Mesenchymal stem cell (in vitro differentiated cells and primary cell): ENCODE measurements at regions not wholly inside any gene's neighbourhood (a gene's known extent, or its start where the extent isn't known, plus 50 kb on each side); places are given as distances from the start of the nearest gene placed in this dataset.
"Not testable (repeated sequence)": the region's sequence is repeated elsewhere in the genome, so short reads cannot be mapped to it uniquely, and the experiment has no call there.

Source experiments
- DNase-seq: peaks from one replicate; pipeline ENCODE4 v3.0.0-alpha.2; 2013
- H2AFZ ChIP-seq: one replicate; pipeline ENCODE4 v1.6.1; 2013; ENCODE audit warnings: low read depth, mild to moderate bottlenecking, control low read depth, inconsistent platforms, low read length, moderate library complexity
- H2AK5ac ChIP-seq: 2 replicates; pipeline ENCODE4 v1.6.1; 2013; ENCODE audit warnings: low read length, moderate library complexity, mild to moderate bottlenecking, inconsistent platforms; ENCODE audit not compliant: severe bottlenecking
- H2BK120ac ChIP-seq: one replicate; pipeline ENCODE4 v1.6.1; 2013; ENCODE audit warnings: low read depth, mild to moderate bottlenecking, inconsistent platforms, low read length, moderate library complexity
- H2BK12ac ChIP-seq, 2 experiments: one replicate each; pipeline ENCODE4 v1.6.1; 2013; ENCODE audit warnings: inconsistent platforms in 2 of 2, low read length in 2 of 2, mild to moderate bottlenecking in 2 of 2, moderate library complexity in 2 of 2, control low read depth in 1 of 2
- H2BK15ac ChIP-seq: one replicate; pipeline ENCODE4 v1.6.1; 2013; ENCODE audit warnings: mild to moderate bottlenecking, low read depth, inconsistent platforms; ENCODE audit not compliant: poor library complexity, severe bottlenecking
- H2BK5ac ChIP-seq: 2 replicates; pipeline ENCODE4 v1.6.1; 2013; ENCODE audit warnings: low read depth, mild to moderate bottlenecking, low read length, control low read depth, inconsistent platforms; ENCODE audit not compliant: poor library complexity, severe bottlenecking
- H3K14ac ChIP-seq, 2 experiments: one replicate each; pipeline ENCODE4 v1.6.1; 2013; ENCODE audit warnings: inconsistent platforms in 2 of 2, low read length in 2 of 2, control low read depth in 1 of 2, mild to moderate bottlenecking in 1 of 2, moderate library complexity in 1 of 2
- H3K18ac ChIP-seq, 2 experiments: one replicate each; pipeline ENCODE4 v1.6.1; 2013; ENCODE audit warnings: inconsistent platforms in 2 of 2, low read length in 2 of 2, control low read depth in 1 of 2, low read depth in 1 of 2, mild to moderate bottlenecking in 1 of 2
- H3K23ac ChIP-seq, 2 experiments: one replicate each; pipeline ENCODE4 v1.6.1; 2013; ENCODE audit warnings: inconsistent platforms in 2 of 2, low read length in 2 of 2, mild to moderate bottlenecking in 2 of 2, moderate library complexity in 2 of 2, control low read depth in 1 of 2
- H3K27ac ChIP-seq: 2 replicates; pipeline ENCODE4 v1.5.1; 2013; ENCODE audit warnings: mild to moderate bottlenecking, moderate library complexity, low read length, control low read depth, inconsistent platforms; ENCODE audit not compliant: poor library complexity, severe bottlenecking
- H3K27me3 ChIP-seq, 2 experiments: 2 replicates each; pipeline versions ENCODE4 v1.6.1 to v1.7.0; 2013; ENCODE audit warnings: low read length in 2 of 2, mild to moderate bottlenecking in 2 of 2, moderate library complexity in 2 of 2, control low read depth in 1 of 2, inconsistent platforms in 1 of 2; ENCODE audit not compliant: control insufficient read depth in 1 of 2, insufficient read depth in 1 of 2
- H3K36me3 ChIP-seq, 2 experiments: 2 replicates each; pipeline versions ENCODE4 v1.6.1 to v1.7.0; 2013; ENCODE audit warnings: low read length in 2 of 2, control low read depth in 1 of 2, inconsistent platforms in 1 of 2, low read depth in 1 of 2, mild to moderate bottlenecking in 1 of 2; ENCODE audit not compliant: insufficient read depth in 2 of 2, control insufficient read depth in 1 of 2
- H3K4ac ChIP-seq, 2 experiments: one replicate each; pipeline ENCODE4 v1.6.1; 2013; ENCODE audit warnings: inconsistent platforms in 2 of 2, low read length in 2 of 2, mild to moderate bottlenecking in 2 of 2, moderate library complexity in 2 of 2, control low read depth in 1 of 2, low read depth in 1 of 2
- H3K4me1 ChIP-seq: 2 replicates; pipeline ENCODE4 v1.6.1; 2013; ENCODE audit warnings: low read depth, low read length, control low read depth; ENCODE audit not compliant: control insufficient read depth, insufficient read depth
- H3K4me2 ChIP-seq: 2 replicates; pipeline ENCODE4 v1.6.1; 2013; ENCODE audit warnings: low read length, mild to moderate bottlenecking, inconsistent platforms; ENCODE audit not compliant: poor library complexity, severe bottlenecking
- H3K4me3 ChIP-seq, 2 experiments: 2 replicates each; pipeline versions ENCODE4 v1.5.1 to v1.7.0; 2013; ENCODE audit warnings: low read length in 2 of 2, mild to moderate bottlenecking in 2 of 2, control low read depth in 1 of 2, low read depth in 1 of 2; ENCODE audit not compliant: insufficient read depth in 1 of 2
- H3K79me1 ChIP-seq: replicated peaks from 2 replicates; pipeline ENCODE4 v1.6.1; 2013; ENCODE audit warnings: mild to moderate bottlenecking, control low read depth, low read length, inconsistent platforms; ENCODE audit not compliant: poor library complexity, severe bottlenecking
- H3K9ac ChIP-seq: 2 replicates; pipeline ENCODE4 v1.7.0; 2013; ENCODE audit warnings: mild to moderate bottlenecking, low read length, moderate library complexity
- H3K9me3 ChIP-seq: 2 replicates; pipeline ENCODE4 v1.7.0; 2013; ENCODE audit warnings: mild to moderate bottlenecking, low read length; ENCODE audit not compliant: control insufficient read depth
- H4K8ac ChIP-seq: one replicate; pipeline ENCODE4 v1.6.1; 2013; ENCODE audit warnings: inconsistent platforms, mild to moderate bottlenecking, low read length, moderate library complexity
- H4K91ac ChIP-seq: one replicate; pipeline ENCODE4 v1.6.1; 2013; ENCODE audit warnings: mild to moderate bottlenecking, low read length, inconsistent platforms
- WGBS: methylation state at CpG from one replicate; pipeline ENCODE4 v1.1.7; 2013; ENCODE audit warnings: mixed read lengths; 5-methylcytosine and 5-hydroxymethylcytosine counted together

DNA sequence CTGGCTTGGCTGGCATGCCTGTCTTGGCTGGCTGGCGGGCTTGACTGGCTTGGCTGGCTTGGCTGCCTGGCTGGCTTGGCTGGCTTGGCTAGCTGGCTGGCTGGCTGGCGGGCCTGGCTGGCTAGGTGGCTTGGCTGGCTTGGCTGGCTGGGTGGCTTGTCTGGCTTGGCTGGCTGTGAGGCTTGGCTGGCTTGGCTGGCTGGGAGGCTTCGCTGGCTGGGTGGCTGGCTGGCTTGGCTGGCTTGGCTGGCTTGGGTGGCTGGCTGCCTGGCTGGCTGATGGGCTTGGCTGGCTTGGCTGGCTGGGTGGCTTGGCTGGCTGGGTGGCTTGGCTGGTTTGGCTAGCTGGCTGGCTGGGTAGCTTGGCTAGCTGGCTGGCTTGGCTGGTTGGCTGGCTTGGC lies 2827.9 kb downstream of the RPIA start:
- not testable (repeated sequence) for H2BK12ac ChIP-seq
- WGBS, result 100% methylated on average over 1 of the region's 3 CpGs

DNA sequence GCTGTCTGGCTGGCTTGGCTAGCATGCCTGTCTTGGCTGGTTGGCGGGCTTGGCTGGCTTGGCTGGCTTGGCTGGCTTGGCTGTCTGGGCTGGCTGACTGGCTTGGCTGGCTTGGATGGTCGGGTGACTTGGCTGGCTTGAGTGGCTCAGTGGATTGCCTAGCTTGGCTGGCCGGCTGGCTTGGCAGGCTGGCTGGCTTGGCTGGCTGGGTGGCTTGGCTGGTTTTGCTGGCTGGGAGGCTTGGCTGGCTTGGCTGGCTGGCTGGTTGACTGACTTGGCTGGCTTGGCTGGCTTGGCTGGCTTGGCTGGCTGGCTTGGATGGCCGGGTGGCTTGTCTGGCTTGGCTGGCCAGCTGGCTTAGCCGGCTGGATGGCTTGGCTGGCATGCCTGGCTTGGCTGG lies 2828.4 kb downstream of the RPIA start:
- H2AFZ ChIP-seq, H2BK12ac ChIP-seq, H3K9me3 ChIP-seq, H3K23ac ChIP-seq, H3K14ac ChIP-seq, H3K4ac ChIP-seq, H3K18ac ChIP-seq, H4K91ac ChIP-seq, H3K9ac ChIP-seq, H2BK15ac ChIP-seq, H3K36me3 ChIP-seq, H3K27ac ChIP-seq, H3K79me1 ChIP-seq, H2BK5ac ChIP-seq, H3K4me2 ChIP-seq, H4K8ac ChIP-seq, DNase-seq, H3K27me3 ChIP-seq, H2BK120ac ChIP-seq, H2AK5ac ChIP-seq, H3K4me3 ChIP-seq, H3K4me1 ChIP-seq: not testable (repeated sequence)
- WGBS, result no CpG with 5 or more reads among the region's 5 CpGs

More for the DNA sequence above, 2827.9 kb downstream of the RPIA start:
- not testable (repeated sequence) for H3K27me3 ChIP-seq, DNase-seq, H3K27ac ChIP-seq, H3K4me2 ChIP-seq, H3K79me1 ChIP-seq, H4K8ac ChIP-seq, H3K4me3 ChIP-seq, H2BK15ac ChIP-seq, H4K91ac ChIP-seq, H3K4ac ChIP-seq, H2BK120ac ChIP-seq, H3K9ac ChIP-seq, H2BK5ac ChIP-seq, H3K23ac ChIP-seq, H3K36me3 ChIP-seq, H3K18ac ChIP-seq, H2AFZ ChIP-seq, H3K14ac ChIP-seq, H3K4me1 ChIP-seq, H3K9me3 ChIP-seq, H2AK5ac ChIP-seq

DNA sequence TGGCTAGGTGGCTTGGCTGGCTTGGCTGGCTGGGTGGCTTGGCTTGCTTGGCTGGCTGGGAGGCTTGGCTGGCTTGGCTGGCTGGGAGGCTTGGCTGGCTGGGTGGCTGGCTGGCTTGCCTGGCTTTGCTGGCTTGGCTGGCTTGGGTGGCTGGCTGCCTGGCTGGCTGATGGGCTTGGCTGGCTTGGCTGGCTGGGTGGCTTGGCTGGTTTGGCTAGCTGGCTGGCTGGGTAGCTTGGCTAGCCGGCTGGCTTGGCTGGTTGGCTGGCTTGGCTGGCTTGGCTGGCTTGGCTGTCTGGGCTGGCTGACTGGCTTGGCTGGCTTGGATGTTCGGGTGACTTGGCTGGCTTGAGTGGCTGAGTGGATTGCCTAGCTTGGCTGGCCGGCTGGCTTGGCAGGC lies 2829.1 kb downstream of the RPIA start:
- H3K27me3 ChIP-seq, H2AK5ac ChIP-seq, H3K4me3 ChIP-seq, H3K9me3 ChIP-seq, H3K18ac ChIP-seq, H3K79me1 ChIP-seq, H2BK120ac ChIP-seq, H3K23ac ChIP-seq, H4K8ac ChIP-seq, H3K4ac ChIP-seq, H3K36me3 ChIP-seq, DNase-seq, H3K4me2 ChIP-seq, H2BK15ac ChIP-seq, H4K91ac ChIP-seq, H3K27ac ChIP-seq, H3K9ac ChIP-seq, H3K14ac ChIP-seq, H3K4me1 ChIP-seq, H2AFZ ChIP-seq, H2BK12ac ChIP-seq, H2BK5ac ChIP-seq: not testable (repeated sequence)
- no CpG with 5 or more reads among the region's 3 CpGs for WGBS

DNA sequence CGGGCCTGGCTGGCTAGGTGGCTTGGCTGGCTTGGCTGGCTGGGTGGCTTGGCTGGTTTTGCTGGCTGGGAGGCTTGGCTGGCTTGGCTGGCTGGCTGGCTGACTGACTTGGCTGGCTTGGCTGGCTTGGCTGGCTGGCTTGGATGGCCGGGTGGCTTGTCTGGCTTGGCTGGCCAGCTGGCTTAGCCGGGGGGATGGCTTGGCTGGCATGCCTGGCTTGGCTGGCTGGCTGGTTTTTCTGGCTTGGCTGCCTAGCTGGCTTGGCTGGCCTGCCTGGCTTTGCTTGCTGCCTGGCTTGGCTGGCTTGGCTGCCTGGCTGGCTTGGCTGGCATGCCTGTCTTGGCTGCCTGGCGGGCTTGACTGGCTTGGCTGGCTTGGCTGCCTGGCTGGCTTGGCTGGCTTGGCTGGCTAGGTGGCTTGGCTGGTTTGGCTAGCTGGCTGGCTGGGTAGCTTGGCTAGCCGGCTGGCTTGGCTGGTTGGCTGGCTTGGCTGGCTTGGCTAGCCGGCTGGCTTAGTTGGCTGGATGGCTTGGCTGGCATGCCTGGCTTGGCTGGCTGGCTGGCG lies 2829.6 kb downstream of the RPIA start:
- not testable (repeated sequence) for H3K79me1 ChIP-seq, DNase-seq, H3K9me3 ChIP-seq

More for the DNA sequence above, 2829.6 kb downstream of the RPIA start:
- H4K91ac ChIP-seq, H3K27me3 ChIP-seq, H2BK120ac ChIP-seq, H2BK5ac ChIP-seq, H2AK5ac ChIP-seq, H3K4me1 ChIP-seq, H3K18ac ChIP-seq, H3K36me3 ChIP-seq, H3K23ac ChIP-seq, H3K14ac ChIP-seq, H3K4me3 ChIP-seq, H4K8ac ChIP-seq, H3K4me2 ChIP-seq, H2BK15ac ChIP-seq, H2AFZ ChIP-seq, H3K9ac ChIP-seq, H3K4ac ChIP-seq, H3K27ac ChIP-seq, H2BK12ac ChIP-seq: not testable (repeated sequence)
- 29% methylated on average over 1 of the region's 7 CpGs for WGBS
